Thyroid gland (tissue), 4 donors: ENCODE measurements at regions not wholly inside any gene's neighbourhood (a gene's known extent, or its start where the extent isn't known, plus 50 kb on each side); places are given as distances from the start of the nearest gene placed in this dataset.
"Not testable (repeated sequence)": the region's sequence is repeated elsewhere in the genome, so short reads cannot be mapped to it uniquely, and the experiment has no call there.

Experiments used
- DNase-seq, 2 donors: peaks; one replicate each; pipeline ENCODE4 v3.0.0-alpha.2; 2019
- H3K27ac ChIP-seq, 3 donors: fragments of 200-600 bp; sonication (generic); 1 replicate in 2 of 3; 2 replicates in 1 of 3; pipeline ENCODE4 v1.5.1; 2016 to 2019; ENCODE audit warnings: mild to moderate bottlenecking in 1 of 3, moderate library complexity in 1 of 3
- H3K27me3 ChIP-seq: fragments of 200-600 bp; sonication (generic); one replicate; pipeline ENCODE4 v1.5.1; 2019
- H3K36me3 ChIP-seq, 2 donors: fragments of 200-600 bp; sonication (generic); one replicate each; pipeline ENCODE4 v1.5.1; 2016 to 2019
- H3K4me1 ChIP-seq, 2 donors: fragments of 200-600 bp; sonication (generic); one replicate each; pipeline ENCODE4 v1.5.1; 2017 to 2019
- H3K4me3 ChIP-seq, 3 donors: fragments of 200-600 bp; sonication (generic); replicated peaks in 1 of 3; 1 replicate in 2 of 3; 2 replicates in 1 of 3; pipeline ENCODE4 v1.5.1; 2016; ENCODE audit warnings: mild to moderate bottlenecking in 1 of 3
- H3K9me3 ChIP-seq: fragments of 200-600 bp; sonication (generic); one replicate; pipeline ENCODE4 v1.5.1; 2017
- POLR2A ChIP-seq, 2 donors: fragments of 450-650 bp; IDR thresholded peaks; one replicate each; pipeline ENCODE4 v1.6.1; 2017; ENCODE audit warnings: antibody characterized with exemption in 2 of 2, mild to moderate bottlenecking in 2 of 2, moderate library complexity in 1 of 2
- WGBS, 2 donors: methylation state at CpG; one replicate each; pipeline ENCODE4 v1.1.5; 2017; 5-methylcytosine and 5-hydroxymethylcytosine counted together
- intact Hi-C: fragments of 100-400 bp; cut with DNase I; formaldehyde crosslinking; loops from one replicate; pipeline ENCODE4 v1.15.1; 2023
- TF ChIP-seq, protein P1 (sequence below), 6 experiments: fragments of 200-600 bp in 3 of 6; fragments of 450-650 bp in 3 of 6; sonication (generic) in 3 of 6; IDR thresholded peaks; one replicate each; pipeline ENCODE4 v1.5.1; 2016 to 2019; ENCODE audit warnings: antibody characterized with exemption in 6 of 6, mild to moderate bottlenecking in 2 of 6, inconsistent platforms in 1 of 6, moderate library complexity in 1 of 6

DNA sequence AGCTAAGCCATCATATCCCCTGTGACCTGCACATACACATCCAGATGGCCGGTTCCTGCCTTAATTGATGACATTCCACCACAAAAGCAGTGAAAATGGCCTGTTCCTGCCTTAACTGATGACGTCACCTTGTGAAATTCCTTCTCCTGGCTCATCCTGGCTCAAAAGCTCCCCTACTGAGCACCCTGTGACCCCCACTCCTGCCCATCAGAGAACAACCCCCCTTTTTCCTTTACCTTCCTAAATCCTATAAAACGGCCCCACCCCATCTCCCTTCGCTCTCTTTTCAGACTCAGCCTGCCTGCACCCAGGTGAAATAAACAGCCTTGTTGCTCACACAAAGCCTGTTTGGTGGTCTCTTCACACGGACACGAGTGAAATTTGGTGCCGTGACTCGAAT is 543.8 kb upstream of the HTR2C start:
- H3K9me3 ChIP-seq, H3K27me3 ChIP-seq, DNase-seq, H3K4me3 ChIP-seq, H3K4me1 ChIP-seq, intact Hi-C loops, H3K27ac ChIP-seq, H3K36me3 ChIP-seq: not testable (repeated sequence)
- WGBS, 2 donors, result 65 to 78% methylated on average over 8 of the region's 8 CpGs

DNA sequence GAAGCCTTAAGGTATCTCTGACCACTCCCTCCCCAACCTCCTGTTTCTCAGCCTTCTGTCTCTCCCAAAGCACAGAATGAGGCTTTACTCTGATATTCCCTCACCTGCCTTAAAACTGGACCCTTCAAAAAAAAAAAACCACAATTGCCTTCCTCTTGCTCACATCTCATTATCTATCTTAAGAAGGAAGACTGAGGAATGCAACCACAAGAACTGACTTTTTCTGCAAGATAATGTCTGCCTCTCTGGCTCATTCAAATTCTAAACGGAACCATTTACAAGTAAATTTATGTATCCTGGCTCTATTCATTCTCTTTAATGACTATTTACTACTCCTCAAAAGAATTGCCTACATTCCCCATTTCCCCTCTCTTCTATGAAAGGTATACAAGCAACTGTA is 545.5 kb upstream of the HTR2C start:
- H3K36me3 ChIP-seq, result no peaks in the 10 kb centered on the region
- intact Hi-C loops, result no loop called here
- no peak overlapping the region for H3K4me3 ChIP-seq
- no peak for TF ChIP-seq POLR2A (IDR thresholded peaks at IDR 0.05)
- TF ChIP-seq, protein P1, sequence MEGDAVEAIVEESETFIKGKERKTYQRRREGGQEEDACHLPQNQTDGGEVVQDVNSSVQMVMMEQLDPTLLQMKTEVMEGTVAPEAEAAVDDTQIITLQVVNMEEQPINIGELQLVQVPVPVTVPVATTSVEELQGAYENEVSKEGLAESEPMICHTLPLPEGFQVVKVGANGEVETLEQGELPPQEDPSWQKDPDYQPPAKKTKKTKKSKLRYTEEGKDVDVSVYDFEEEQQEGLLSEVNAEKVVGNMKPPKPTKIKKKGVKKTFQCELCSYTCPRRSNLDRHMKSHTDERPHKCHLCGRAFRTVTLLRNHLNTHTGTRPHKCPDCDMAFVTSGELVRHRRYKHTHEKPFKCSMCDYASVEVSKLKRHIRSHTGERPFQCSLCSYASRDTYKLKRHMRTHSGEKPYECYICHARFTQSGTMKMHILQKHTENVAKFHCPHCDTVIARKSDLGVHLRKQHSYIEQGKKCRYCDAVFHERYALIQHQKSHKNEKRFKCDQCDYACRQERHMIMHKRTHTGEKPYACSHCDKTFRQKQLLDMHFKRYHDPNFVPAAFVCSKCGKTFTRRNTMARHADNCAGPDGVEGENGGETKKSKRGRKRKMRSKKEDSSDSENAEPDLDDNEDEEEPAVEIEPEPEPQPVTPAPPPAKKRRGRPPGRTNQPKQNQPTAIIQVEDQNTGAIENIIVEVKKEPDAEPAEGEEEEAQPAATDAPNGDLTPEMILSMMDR (IDR thresholded peaks at IDR 0.05), result no peak
- H3K27ac ChIP-seq, result no peak overlapping the region
- WGBS, 2 donors, result 71 to 84% methylated on average over 1 of the region's 1 CpG
- H3K4me1 ChIP-seq, result no peaks in the 10 kb centered on the region
- no peaks in the 10 kb centered on the region for H3K27me3 ChIP-seq
- no peaks in the 10 kb centered on the region for H3K9me3 ChIP-seq
- no peak for DNase-seq

DNA sequence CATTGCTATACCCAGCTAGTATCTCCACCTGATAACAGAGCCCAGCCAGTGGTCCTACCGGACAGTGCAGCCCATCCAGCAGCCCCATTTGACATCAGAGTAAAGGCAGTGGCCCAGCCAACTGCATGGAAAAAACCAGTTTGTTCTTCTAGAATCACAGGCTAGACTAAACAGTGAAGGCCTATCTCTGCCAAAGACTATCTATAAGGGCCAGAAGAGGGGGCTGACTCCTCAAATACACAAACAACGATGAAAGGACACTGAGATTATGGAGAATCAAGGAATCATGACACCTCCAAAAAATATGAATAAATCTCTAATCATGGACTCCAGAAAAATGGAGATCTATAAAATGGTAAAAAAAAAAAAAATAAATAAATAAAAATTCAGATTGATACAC is 546.4 kb upstream of the HTR2C start:
- H3K4me1 ChIP-seq, result no peaks in the 10 kb centered on the region
- no peak for TF ChIP-seq POLR2A (IDR thresholded peaks at IDR 0.05)
- TF ChIP-seq, protein P1 (IDR thresholded peaks at IDR 0.05), result no peak
- intact Hi-C loops, result no loop called here
- no peak overlapping the region for H3K27ac ChIP-seq
- no peak overlapping the region for H3K4me3 ChIP-seq
- WGBS, 2 donors, result 91 to 93% methylated on average over 1 to 2 of the region's 2 CpGs
- H3K27me3 ChIP-seq, result no peaks in the 10 kb centered on the region
- DNase-seq, result no peak
- H3K36me3 ChIP-seq, result no peaks in the 10 kb centered on the region
- no peaks in the 10 kb centered on the region for H3K9me3 ChIP-seq

DNA sequence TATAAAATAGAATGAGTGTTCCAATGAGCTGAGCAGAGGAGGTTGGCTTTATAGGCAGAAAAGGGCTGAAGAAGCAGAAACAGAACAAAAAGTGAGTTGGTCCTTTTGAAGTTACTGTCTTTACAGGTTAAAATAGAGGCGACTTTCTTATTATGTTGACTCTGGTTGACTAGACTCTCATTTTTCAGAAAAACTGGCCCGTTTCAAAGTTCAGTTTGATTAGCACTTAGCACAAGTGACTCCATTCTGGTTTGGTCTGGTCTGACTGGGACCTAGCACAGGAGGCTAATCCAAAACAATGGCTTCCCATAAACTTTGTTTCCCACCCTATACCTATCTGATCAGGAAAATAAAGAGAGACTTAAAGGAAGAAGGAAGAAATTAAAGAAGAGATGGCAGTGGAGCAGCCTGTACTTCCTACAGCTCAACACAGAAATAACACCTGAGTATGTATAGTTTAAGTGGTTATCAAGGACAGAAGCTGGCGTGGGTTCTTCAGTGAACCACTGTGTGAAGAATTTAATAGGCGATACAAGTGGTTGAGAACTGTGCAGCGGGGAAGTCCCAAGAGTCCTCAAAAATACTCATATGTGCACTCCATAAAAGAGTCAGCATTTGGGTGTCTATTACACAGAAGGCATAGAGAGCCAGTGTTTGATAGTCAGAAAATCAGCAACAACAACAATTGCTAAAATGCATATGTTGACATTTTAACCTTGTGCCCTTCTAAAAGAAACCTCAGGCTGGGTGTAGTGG is 554.8 kb upstream of the HTR2C start:
- DNase-seq, result peak; percentile 1 to 4
- no peak overlapping the region for H3K27ac ChIP-seq
- TF ChIP-seq, protein P1 (IDR thresholded peaks at IDR 0.05), result no peak
- no peak for TF ChIP-seq POLR2A (IDR thresholded peaks at IDR 0.05)
- 20 to 46% methylated on average over 5 of the region's 5 CpGs for WGBS, 2 donors
- intact Hi-C loops, result no loop called here
- H3K4me1 ChIP-seq, result no peaks in the 10 kb centered on the region
- H3K36me3 ChIP-seq, result no peaks in the 10 kb centered on the region
- no peaks in the 10 kb centered on the region for H3K9me3 ChIP-seq
- no peaks in the 10 kb centered on the region for H3K27me3 ChIP-seq
- no peak overlapping the region for H3K4me3 ChIP-seq

DNA sequence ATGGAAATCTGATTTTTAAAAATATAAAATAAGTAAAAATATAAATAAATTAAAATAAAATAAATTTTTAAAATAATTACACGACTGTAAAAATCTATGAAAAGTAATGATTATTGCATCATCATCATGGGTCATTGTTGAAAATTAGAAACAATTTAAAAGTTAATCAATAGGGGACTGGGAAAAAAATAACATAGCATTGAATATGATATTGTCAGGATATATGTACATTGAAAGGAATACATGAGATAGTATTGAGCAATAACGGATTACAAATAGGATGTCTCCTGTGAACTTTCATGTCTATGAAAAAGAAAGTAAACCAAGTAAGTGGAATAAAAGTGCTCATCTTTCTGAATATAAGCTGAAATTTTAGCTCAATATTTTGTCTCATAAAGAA is 566.8 kb upstream of the HTR2C start:
- Histone ChIP-seq H3K36me3 (no peaks in the 10 kb centered on the region), H3K27ac (no peak overlapping the region)
- TF ChIP-seq, protein P1 (IDR thresholded peaks at IDR 0.05), result no peak
- TF ChIP-seq POLR2A (IDR thresholded peaks at IDR 0.05), result no peak

More for the DNA sequence above, 566.8 kb upstream of the HTR2C start:
- DNase-seq, result no peak
- Histone ChIP-seq H3K4me3 (no peak overlapping the region), H3K27me3 (no peaks in the 10 kb centered on the region), H3K4me1 (no peaks in the 10 kb centered on the region), H3K9me3 (no peaks in the 10 kb centered on the region)
- intact Hi-C loops, result no loop called here
- 98 to 99% methylated on average over 2 of the region's 2 CpGs for WGBS, 2 donors
